VCaP (cell line): ENCODE measurements at regions not wholly inside any gene's neighbourhood (a gene's known extent, or its start where the extent isn't known, plus 50 kb on each side); places are given as distances from the start of the nearest gene placed in this dataset.
"Not testable (repeated sequence)": the region's sequence is repeated elsewhere in the genome, so short reads cannot be mapped to it uniquely, and the experiment has no call there.

ENCODE experiments used
- H3K27ac ChIP-seq: fragments of 450-650 bp; 2 replicates; pipeline ENCODE4 v1.5.1; 2017
- TF ChIP-seq, protein P1 (sequence below): fragments of 450-650 bp; conservative IDR thresholded peaks from 2 replicates; pipeline ENCODE4 v1.5.1; 2017; ENCODE audit warnings: mild to moderate bottlenecking, moderate library complexity

DNA sequence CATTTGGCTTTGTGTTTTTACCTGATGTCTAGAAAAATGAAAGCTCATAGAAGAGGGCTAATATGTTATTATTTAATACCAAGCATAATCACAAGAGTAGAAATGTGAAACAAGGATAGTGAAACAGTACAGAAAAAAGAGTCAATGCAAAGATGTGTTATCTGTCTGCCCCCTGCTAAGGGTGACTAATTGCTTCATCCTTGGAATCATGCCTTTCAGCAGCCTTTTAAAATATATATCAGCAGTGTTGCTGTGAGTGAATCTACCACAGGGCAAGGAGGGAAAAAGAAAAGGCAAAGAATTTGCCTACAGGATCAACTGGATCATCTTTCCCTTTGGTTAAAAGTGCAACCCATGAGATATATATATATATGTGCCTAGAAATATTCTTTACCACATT is 867.2 kb upstream of the RAG2 start:
- TF ChIP-seq, protein P1, sequence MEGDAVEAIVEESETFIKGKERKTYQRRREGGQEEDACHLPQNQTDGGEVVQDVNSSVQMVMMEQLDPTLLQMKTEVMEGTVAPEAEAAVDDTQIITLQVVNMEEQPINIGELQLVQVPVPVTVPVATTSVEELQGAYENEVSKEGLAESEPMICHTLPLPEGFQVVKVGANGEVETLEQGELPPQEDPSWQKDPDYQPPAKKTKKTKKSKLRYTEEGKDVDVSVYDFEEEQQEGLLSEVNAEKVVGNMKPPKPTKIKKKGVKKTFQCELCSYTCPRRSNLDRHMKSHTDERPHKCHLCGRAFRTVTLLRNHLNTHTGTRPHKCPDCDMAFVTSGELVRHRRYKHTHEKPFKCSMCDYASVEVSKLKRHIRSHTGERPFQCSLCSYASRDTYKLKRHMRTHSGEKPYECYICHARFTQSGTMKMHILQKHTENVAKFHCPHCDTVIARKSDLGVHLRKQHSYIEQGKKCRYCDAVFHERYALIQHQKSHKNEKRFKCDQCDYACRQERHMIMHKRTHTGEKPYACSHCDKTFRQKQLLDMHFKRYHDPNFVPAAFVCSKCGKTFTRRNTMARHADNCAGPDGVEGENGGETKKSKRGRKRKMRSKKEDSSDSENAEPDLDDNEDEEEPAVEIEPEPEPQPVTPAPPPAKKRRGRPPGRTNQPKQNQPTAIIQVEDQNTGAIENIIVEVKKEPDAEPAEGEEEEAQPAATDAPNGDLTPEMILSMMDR, result no peak
- no peak overlapping the region for H3K27ac ChIP-seq

DNA sequence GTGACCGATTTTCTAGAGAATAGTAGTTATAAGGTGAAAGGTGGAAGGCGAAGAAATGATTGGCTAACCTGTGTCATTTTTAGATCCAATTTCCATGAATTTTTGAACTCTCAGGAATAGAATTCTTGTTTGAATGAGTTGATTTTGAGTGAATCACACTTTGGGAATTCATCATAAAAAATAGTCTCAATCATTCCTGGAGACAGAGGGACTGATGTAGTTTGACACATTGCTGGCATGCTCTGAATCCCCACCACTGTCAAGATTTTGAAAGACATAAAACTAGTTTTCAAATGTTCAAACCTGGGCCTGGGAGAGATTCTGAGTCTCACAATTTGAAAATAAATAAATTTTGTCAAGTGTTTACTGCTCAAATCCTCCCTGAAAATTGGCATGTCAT is 861.4 kb upstream of the RAG2 start:
- TF ChIP-seq, protein P1, result no peak
- no peak overlapping the region for H3K27ac ChIP-seq

DNA sequence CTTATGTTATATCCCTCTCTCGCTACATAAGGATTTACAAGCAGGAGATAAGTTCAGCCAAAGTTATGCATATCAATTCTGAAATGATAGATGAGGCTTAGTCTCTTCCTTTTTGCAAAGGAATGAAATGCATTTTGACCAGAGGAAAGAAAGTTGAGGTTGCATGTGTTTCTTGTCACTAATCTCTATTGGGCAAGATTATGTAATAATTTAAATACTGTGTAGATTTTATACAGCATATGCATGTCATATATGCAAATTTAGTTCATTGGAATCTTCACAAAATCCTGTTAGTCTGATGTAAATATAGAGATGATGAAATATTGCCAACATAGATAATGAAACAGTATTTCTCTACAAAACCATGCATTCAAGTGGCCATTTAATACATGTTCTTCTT is 858.7 kb upstream of the RAG2 start:
- no peak overlapping the region for H3K27ac ChIP-seq
- TF ChIP-seq, protein P1, result no peak

DNA sequence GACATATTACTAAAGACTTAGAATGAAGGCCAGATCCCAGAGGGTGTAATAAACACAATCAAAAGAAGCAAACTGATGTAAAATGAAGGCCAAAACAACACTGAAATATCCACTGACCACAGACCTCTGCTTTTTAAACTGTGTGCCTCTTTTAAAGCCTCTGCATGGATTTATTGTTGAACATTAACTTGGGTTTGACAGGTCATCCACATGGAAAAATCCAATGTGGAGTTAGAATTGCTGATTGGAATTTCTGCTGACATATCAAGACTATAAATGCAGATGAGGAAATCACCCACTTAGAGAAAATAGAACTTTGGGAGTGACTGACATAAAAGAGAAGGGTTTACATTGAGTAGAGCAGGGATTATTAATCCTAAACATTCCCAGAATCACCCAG is 853.9 kb upstream of the RAG2 start:
- TF ChIP-seq, protein P1, result no peak
- H3K27ac ChIP-seq, result no peak overlapping the region

DNA sequence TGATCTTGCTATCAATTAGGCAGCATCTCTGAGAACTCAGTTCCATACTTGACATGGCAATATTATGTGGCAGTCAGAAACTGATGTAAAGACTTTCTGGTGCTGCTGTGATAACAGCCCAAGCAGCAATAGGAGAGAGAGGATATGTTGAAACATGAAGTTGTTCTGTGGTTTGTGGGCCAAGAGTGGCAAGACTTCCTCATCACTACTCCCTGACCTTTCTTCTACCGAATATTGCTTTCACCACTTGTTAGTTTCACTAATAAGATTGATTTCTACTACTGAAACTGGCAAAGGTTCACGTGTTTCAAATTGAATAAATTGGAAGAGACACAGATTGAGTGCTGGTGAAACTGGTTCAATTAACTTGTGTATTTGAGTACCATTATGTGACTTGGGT is 852.6 kb upstream of the RAG2 start:
- no peak overlapping the region for H3K27ac ChIP-seq
- TF ChIP-seq, protein P1, result no peak

DNA sequence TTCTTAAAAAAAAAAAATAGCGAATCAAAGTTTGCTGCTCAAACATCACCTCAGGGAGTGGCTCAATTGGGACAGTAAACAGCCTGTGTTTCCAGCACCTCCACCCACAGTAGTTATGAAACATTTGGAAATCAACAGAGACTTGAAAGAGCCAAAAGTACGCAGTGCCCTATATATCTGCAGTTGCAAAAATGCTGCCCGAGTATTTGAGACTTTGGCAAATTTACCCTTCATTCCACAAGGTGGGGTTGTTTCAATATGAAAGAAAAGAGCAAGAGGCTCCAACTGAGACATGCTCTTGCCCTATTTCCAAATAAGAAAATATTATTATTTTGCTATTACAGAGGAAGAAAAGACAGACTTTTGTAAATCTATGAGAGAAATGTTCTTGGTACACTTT is 851.1 kb upstream of the RAG2 start:
- no peak overlapping the region for H3K27ac ChIP-seq
- TF ChIP-seq, protein P1, result peak; percentile 67

DNA sequence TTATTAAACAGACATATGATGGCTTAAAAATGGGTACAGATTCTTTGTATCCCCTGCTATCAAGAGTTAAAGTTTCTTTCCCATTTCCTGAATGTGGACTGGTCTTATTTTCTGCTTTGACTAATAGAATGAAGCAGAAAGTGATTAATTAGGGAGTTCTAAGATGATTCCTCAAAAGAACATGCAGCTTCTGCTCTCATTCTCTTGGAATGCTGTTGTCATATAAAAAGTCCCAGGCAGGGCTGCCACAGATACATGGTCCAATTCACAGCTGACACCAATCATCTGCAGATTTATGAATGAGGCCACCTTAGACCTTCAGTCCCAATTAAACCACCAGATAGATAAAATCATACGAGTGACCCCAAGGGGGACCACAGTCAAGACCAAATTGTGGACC is 844.5 kb upstream of the RAG2 start:
- TF ChIP-seq, protein P1, result no peak
- H3K27ac ChIP-seq, result no peak overlapping the region

DNA sequence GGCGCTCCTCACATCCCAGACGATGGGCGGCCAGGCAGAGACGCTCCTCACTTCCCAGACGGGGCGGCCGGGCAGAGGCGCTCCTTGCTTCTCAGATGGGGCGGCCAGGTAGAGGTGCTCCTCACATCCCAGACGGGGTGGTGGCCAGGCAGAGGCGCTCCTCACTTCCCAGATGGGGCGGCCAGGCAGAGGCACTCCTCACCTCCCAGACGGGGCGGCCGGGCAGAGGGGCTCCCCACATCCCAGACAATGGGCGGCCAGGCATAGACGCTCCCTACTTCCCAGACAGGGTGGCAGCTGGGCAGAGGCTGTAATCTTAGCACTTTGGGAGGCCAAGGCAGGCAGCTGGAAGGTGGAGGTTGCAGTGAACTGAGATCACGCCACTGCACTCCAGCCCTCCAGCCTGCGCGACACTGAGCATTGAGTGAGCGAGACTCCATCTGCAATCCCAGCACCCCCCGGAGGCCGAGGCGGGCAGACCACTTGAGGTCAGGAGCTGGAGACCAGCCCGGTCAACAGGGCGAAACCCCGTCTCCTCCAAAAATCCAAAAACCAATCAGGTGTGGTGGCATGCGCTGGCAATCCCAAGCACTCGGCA is 833.7 kb upstream of the RAG2 start:
- not testable (repeated sequence) for H3K27ac ChIP-seq

DNA sequence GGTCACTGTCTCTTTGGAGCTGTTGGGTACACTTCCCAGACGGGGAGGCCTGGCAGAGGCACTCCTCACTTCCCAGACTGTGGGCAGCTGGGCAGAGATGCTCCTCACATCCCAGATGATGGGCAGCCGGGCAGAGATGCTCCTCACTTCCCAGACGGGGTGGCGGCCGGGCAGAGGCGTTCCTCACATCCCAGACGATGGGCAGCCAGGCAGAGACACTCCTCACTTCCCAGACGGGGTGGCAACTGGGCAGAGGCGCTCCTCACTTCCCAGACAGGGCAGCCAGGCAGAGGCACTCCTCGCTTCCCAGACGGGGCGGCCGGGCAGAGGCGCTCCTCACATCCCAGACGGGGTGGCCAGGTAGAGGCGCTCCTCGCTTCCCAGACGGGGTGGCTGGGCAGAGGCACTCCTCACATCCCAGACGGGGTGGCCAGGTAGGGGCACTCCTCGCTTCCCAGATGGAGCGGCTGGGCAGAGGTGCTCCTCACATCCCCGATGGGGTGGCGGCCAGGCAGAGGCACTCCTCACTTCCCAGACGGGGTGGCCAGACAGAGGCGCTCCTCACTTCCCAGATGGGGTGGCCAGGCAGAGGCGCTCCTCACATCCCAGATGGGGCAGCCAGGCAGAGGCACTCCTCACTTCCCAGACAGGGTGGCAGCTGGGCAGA is 833.1 kb upstream of the RAG2 start:
- H3K27ac ChIP-seq, result not testable (repeated sequence)
